MM.1S (cell line): ENCODE measurements at regions not wholly inside any gene's neighbourhood (a gene's known extent, or its start where the extent isn't known, plus 50 kb on each side); places are given as distances from the start of the nearest gene placed in this dataset.
A peak's percentile ranks its signal among the peaks of the same experiment; 100 is the strongest.

Experiments used
- DNase-seq: peaks from one replicate; pipeline ENCODE4 v3.0.0-alpha.2; 2015
- H2AFZ ChIP-seq: fragments of 300-600 bp; sonication (generic); 2 replicates; pipeline ENCODE4 v1.6.0; 2016; ENCODE audit warnings: antibody characterized with exemption, low read length
- H3F3A ChIP-seq: fragments of 300-600 bp; sonication (generic); 2 replicates; pipeline ENCODE4 v1.6.1; 2016; ENCODE audit warnings: mild to moderate bottlenecking, antibody characterized with exemption, low read length, moderate library complexity, mixed read lengths; ENCODE audit not compliant: insufficient read depth
- H3K27ac ChIP-seq: fragments of 300-600 bp; sonication (generic); 2 replicates; pipeline ENCODE4 v1.5.1; 2016; ENCODE audit warnings: mild to moderate bottlenecking, low read length
- H3K27me3 ChIP-seq: fragments of 300-600 bp; sonication (generic); replicated peaks from 2 replicates; pipeline ENCODE4 v1.6.0; 2016; ENCODE audit warnings: low read length; ENCODE audit not compliant: insufficient read depth
- H3K36me3 ChIP-seq: fragments of 300-600 bp; sonication (generic); replicated peaks from 2 replicates; pipeline ENCODE4 v1.6.1; 2016; ENCODE audit warnings: mild to moderate bottlenecking, low read length, mixed read lengths; ENCODE audit not compliant: insufficient read depth
- H3K4me1 ChIP-seq: fragments of 300-600 bp; sonication (generic); 2 replicates; pipeline ENCODE4 v1.6.1; 2016; ENCODE audit warnings: low read length, mixed read lengths
- H3K4me2 ChIP-seq: fragments of 300-600 bp; sonication (generic); 2 replicates; pipeline ENCODE4 v1.6.0; 2016; ENCODE audit warnings: low read depth, low read length
- H3K4me3 ChIP-seq: fragments of 300-600 bp; sonication (generic); 2 replicates; pipeline ENCODE4 v1.5.1; 2016; ENCODE audit warnings: low read length, mixed read lengths
- H3K79me2 ChIP-seq: fragments of 300-600 bp; sonication (generic); 2 replicates; pipeline ENCODE4 v1.6.1; 2016; ENCODE audit warnings: mixed run types, low read length, mixed read lengths
- H3K9ac ChIP-seq: fragments of 300-600 bp; sonication (generic); 2 replicates; pipeline ENCODE4 v1.6.1; 2016; ENCODE audit warnings: low read length, mixed read lengths
- H3K9me2 ChIP-seq: fragments of 300-600 bp; sonication (generic); replicated peaks from 2 replicates; pipeline ENCODE4 v1.6.1; 2016; ENCODE audit warnings: mild to moderate bottlenecking, low read length, mixed read lengths; ENCODE audit not compliant: insufficient read depth
- H3K9me3 ChIP-seq: fragments of 300-600 bp; sonication (generic); replicated peaks from 2 replicates; pipeline ENCODE4 v1.6.1; 2016; ENCODE audit warnings: mild to moderate bottlenecking, low read length, mixed read lengths; ENCODE audit not compliant: insufficient read depth
- H4K20me1 ChIP-seq: fragments of 300-600 bp; sonication (generic); 2 replicates; pipeline ENCODE4 v1.6.1; 2016; ENCODE audit warnings: mild to moderate bottlenecking, low read length, moderate library complexity, mixed read lengths; ENCODE audit not compliant: insufficient read depth
- EZH2 ChIP-seq: fragments of 300-600 bp; sonication (generic); optimal IDR thresholded peaks from 2 replicates; pipeline ENCODE3; 2017; ENCODE audit warnings: low read depth, mild to moderate bottlenecking, antibody characterized with exemption, low read length, mixed read lengths
- EZH2phosphoT487 ChIP-seq: fragments of 300-600 bp; sonication (generic); IDR thresholded peaks from 2 replicates; pipeline ENCODE4 v1.6.1; 2018; ENCODE audit warnings: antibody characterized with exemption, low read length
- TF ChIP-seq, protein P1 (sequence below): fragments of 300-600 bp; sonication (generic); IDR thresholded peaks from 2 replicates; pipeline ENCODE4 v1.5.1; 2016; ENCODE audit warnings: antibody characterized with exemption, low read length, mixed read lengths

GRCh38 chr2:208827109-208827508 is 420.5 kb downstream of the PTH2R start:
- Histone ChIP-seq H3K9me2 (no peaks in the 10 kb centered on the region), H3K4me2 (peak overlapping the region; percentile 41), H3K9ac (peak overlapping the region; percentile 21; the same call in 1 of the 2 replicates), H3K4me3 (peak overlapping the region; percentile 42), H4K20me1 (no peaks in the 10 kb centered on the region), H2AFZ (peak overlapping the region; percentile 72), H3F3A (peaks cover 21% of the 10 kb centered on the region), H3K4me1 (peaks cover 31% of the 10 kb centered on the region), H3K79me2 (no peaks in the 10 kb centered on the region), H3K27me3 (no peaks in the 10 kb centered on the region), H3K27ac (peak overlapping the region; percentile 73; the same call in 1 of the 2 replicates), H3K36me3 (no peaks in the 10 kb centered on the region), H3K9me3 (no peaks in the 10 kb centered on the region)
- no peak for DNase-seq
- TF ChIP-seq EZH2, result no peak
- TF ChIP-seq EZH2phosphoT487, result no peak
- TF ChIP-seq, protein P1, sequence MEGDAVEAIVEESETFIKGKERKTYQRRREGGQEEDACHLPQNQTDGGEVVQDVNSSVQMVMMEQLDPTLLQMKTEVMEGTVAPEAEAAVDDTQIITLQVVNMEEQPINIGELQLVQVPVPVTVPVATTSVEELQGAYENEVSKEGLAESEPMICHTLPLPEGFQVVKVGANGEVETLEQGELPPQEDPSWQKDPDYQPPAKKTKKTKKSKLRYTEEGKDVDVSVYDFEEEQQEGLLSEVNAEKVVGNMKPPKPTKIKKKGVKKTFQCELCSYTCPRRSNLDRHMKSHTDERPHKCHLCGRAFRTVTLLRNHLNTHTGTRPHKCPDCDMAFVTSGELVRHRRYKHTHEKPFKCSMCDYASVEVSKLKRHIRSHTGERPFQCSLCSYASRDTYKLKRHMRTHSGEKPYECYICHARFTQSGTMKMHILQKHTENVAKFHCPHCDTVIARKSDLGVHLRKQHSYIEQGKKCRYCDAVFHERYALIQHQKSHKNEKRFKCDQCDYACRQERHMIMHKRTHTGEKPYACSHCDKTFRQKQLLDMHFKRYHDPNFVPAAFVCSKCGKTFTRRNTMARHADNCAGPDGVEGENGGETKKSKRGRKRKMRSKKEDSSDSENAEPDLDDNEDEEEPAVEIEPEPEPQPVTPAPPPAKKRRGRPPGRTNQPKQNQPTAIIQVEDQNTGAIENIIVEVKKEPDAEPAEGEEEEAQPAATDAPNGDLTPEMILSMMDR, result no peak

- Histone ChIP-seq H3K9ac (peak overlapping the region; percentile 21; the same call in 1 of the 2 replicates), H3K4me3 (peak overlapping the region; percentile 42), H3K27me3 (no peaks in the 10 kb centered on the region), H3K9me2 (no peaks in the 10 kb centered on the region), H3K36me3 (no peaks in the 10 kb centered on the region), H3K79me2 (no peaks in the 10 kb centered on the region), H3F3A (peaks cover 21% of the 10 kb centered on the region), H3K27ac (peak overlapping the region; percentile 73), H4K20me1 (no peaks in the 10 kb centered on the region), H2AFZ (peak overlapping the region; percentile 72), H3K4me2 (peak overlapping the region; percentile 41), H3K9me3 (no peaks in the 10 kb centered on the region), H3K4me1 (peaks cover 31% of the 10 kb centered on the region)
- DNase-seq, result peak; percentile 92
- TF ChIP-seq EZH2phosphoT487 (no peak), EZH2 (no peak)
Measured at GRCh38 chr2:208827549-208828221, 421.1 kb downstream of the PTH2R start.

GRCh38 chr2:208830203-208830602 is 423.6 kb downstream of the PTH2R start:
- Histone ChIP-seq H3K27me3 (no peaks in the 10 kb centered on the region), H3K4me3 (no peak overlapping the region), H3K9ac (no peak overlapping the region), H4K20me1 (no peaks in the 10 kb centered on the region), H3K4me1 (peaks cover 31% of the 10 kb centered on the region), H3K27ac (no peak overlapping the region), H3K9me3 (no peaks in the 10 kb centered on the region), H2AFZ (no peak overlapping the region), H3K79me2 (no peaks in the 10 kb centered on the region), H3K36me3 (no peaks in the 10 kb centered on the region), H3F3A (peaks cover 21% of the 10 kb centered on the region), H3K4me2 (no peak overlapping the region), H3K9me2 (no peaks in the 10 kb centered on the region)
- DNase-seq, result no peak
- TF ChIP-seq EZH2phosphoT487 (no peak), EZH2 (no peak)
- TF ChIP-seq, protein P1, result no peak

- TF ChIP-seq, protein P1, result no peak
- TF ChIP-seq EZH2, result no peak
- TF ChIP-seq EZH2phosphoT487, result no peak
- no peaks in the 10 kb centered on the region; the same call in 1 of the 2 replicates for H3K9me3 ChIP-seq
- H4K20me1 ChIP-seq, result no peaks in the 10 kb centered on the region
- H3K9ac ChIP-seq, result no peak overlapping the region
- no peak for DNase-seq
- H3K36me3 ChIP-seq, result no peaks in the 10 kb centered on the region
- H3K27ac ChIP-seq, result no peak overlapping the region
- no peak overlapping the region for H3K4me2 ChIP-seq
- no peak overlapping the region for H3K4me3 ChIP-seq
- no peaks in the 10 kb centered on the region for H3K9me2 ChIP-seq
- peaks cover 2% of the 10 kb centered on the region; the same call in 1 of the 2 replicates for H3F3A ChIP-seq
- no peak overlapping the region for H2AFZ ChIP-seq
- H3K4me1 ChIP-seq, result 0 out of 2 replicates have a peak, but pooled peaks cover 4% of the 10 kb centered on the region
- no peaks in the 10 kb centered on the region for H3K27me3 ChIP-seq
- no peaks in the 10 kb centered on the region for H3K79me2 ChIP-seq
Measured at GRCh38 chr2:208847651-208848050, 441.1 kb downstream of the PTH2R start.
